Left cardiac atrium (tissue), 4 donors: ENCODE measurements at regions not wholly inside any gene's neighbourhood (a gene's known extent, or its start where the extent isn't known, plus 50 kb on each side); places are given as distances from the start of the nearest gene placed in this dataset.
"Not testable (repeated sequence)": the region's sequence is repeated elsewhere in the genome, so short reads cannot be mapped to it uniquely, and the experiment has no call there.

Source experiments
- ATAC-seq, 2 donors: fragments of 200-7000 bp; cut with Tn5 transposase; one replicate each; pipeline ENCODE4 v1.9.1; 2020; ENCODE audit warnings: mild to moderate bottlenecking in 2 of 2, moderate library complexity in 2 of 2
- DNase-seq: peaks from one replicate; pipeline ENCODE4 v3.0.0-alpha.2; 2020
- intact Hi-C, 2 donors: fragments of 100-400 bp; cut with DNase I; formaldehyde crosslinking; loops; one replicate each; pipeline versions ENCODE4 v1.14.1 to v1.15.1; 2022 to 2023
- donor health status: DM: no; HTN: yes; CAD: no.
- donor health status: DM: no; HTN: yes; CAD: no; lungs with severe emphysema.
- donor health status: DM: yes; HTN: yes; CAD: no.
- donor health status: Dilated cardiomyopathy.

GRCh38 chr12:67881565-67881964 is 107.7 kb upstream of the IFNG-AS1 start:
- no peak for ATAC-seq
- DNase-seq = no peak
- intact Hi-C loops = no loop called here

- intact Hi-C loops = no loop called here
- DNase-seq (no peak), ATAC-seq (no peak)
These were observed 104.7 kb upstream of the IFNG-AS1 start for GRCh38 chr12:67884596-67884995.

- no peak for DNase-seq
- intact Hi-C loops = no loop called here
- ATAC-seq = peak in 1 of 2 donors; percentile 49
These were observed 103.7 kb upstream of the IFNG-AS1 start for GRCh38 chr12:67885375-67886169.

- ATAC-seq = no peak
- intact Hi-C loops = no loop called here
- DNase-seq = no peak
These were observed 102.2 kb upstream of the IFNG-AS1 start for GRCh38 chr12:67887065-67887464.

GRCh38 chr12:67889931-67890330 is 99.3 kb upstream of the IFNG-AS1 start:
- DNase-seq (no peak), ATAC-seq (no peak)
- intact Hi-C loops = no loop called here

- ATAC-seq = no peak
- intact Hi-C loops = no loop called here
- no peak for DNase-seq
These were observed 98.5 kb upstream of the IFNG-AS1 start for GRCh38 chr12:67890726-67891258.

- ATAC-seq (no peak), DNase-seq (no peak)
- intact Hi-C loops = no loop called here
These were observed 97.7 kb upstream of the IFNG-AS1 start for GRCh38 chr12:67891596-67891995.

GRCh38 chr12:67892259-67893021 is 96.8 kb upstream of the IFNG-AS1 start:
- DNase-seq (no peak), ATAC-seq (no peak)
- intact Hi-C loops = no loop called here

GRCh38 chr12:67893022-67893580 is 96.1 kb upstream of the IFNG-AS1 start:
- ATAC-seq = no peak
- intact Hi-C loops = no loop called here
- DNase-seq = no peak

- intact Hi-C loops, ATAC-seq, DNase-seq: not testable (repeated sequence)
These were observed 88.8 kb upstream of the IFNG-AS1 start for GRCh38 chr12:67900418-67900817.

- intact Hi-C loops = no loop called here
- DNase-seq = no peak
- ATAC-seq = no peak
These were observed 80.1 kb upstream of the IFNG-AS1 start for GRCh38 chr12:67909091-67909531.

GRCh38 chr12:67909681-67910080 is 79.6 kb upstream of the IFNG-AS1 start:
- no peak for ATAC-seq
- no peak for DNase-seq
- intact Hi-C loops = no loop called here

- no peak for DNase-seq
- peak; percentile 60 to 75 for ATAC-seq
- intact Hi-C loops = no loop called here
These were observed 78.6 kb upstream of the IFNG-AS1 start for GRCh38 chr12:67910360-67911274.

- intact Hi-C loops = no loop called here
- ATAC-seq (peak; percentile 94), DNase-seq (peak; percentile 48)
These were observed 78.0 kb upstream of the IFNG-AS1 start for GRCh38 chr12:67911275-67911600.

- DNase-seq (no peak), ATAC-seq (no peak)
- intact Hi-C loops = no loop called here
These were observed 77.5 kb upstream of the IFNG-AS1 start for GRCh38 chr12:67911789-67912188.

- DNase-seq (no peak), ATAC-seq (no peak)
- intact Hi-C loops = no loop called here
These were observed 73.9 kb upstream of the IFNG-AS1 start for GRCh38 chr12:67915335-67915851.

GRCh38 chr12:67916266-67916970 is 72.8 kb upstream of the IFNG-AS1 start:
- ATAC-seq (no peak), DNase-seq (no peak)
- intact Hi-C loops = no loop called here

- ATAC-seq (no peak), DNase-seq (no peak)
- intact Hi-C loops = no loop called here
These were observed 71.4 kb upstream of the IFNG-AS1 start for GRCh38 chr12:67917811-67918210.
